Astrocyte of the spinal cord (primary cell): ENCODE measurements at regions not wholly inside any gene's neighbourhood (a gene's known extent, or its start where the extent isn't known, plus 50 kb on each side); places are given as distances from the start of the nearest gene placed in this dataset.

Experiments
- DNase-seq: peaks from one replicate; pipeline ENCODE4 v3.0.0; 2011; ENCODE audit warnings: low read depth, low spot score
- H3K4me3 ChIP-seq: 2 replicates; pipeline ENCODE4 v1.5.1; 2011; ENCODE audit warnings: low read depth, mild to moderate bottlenecking, low read length, moderate library complexity
- in situ Hi-C: cut with HindIII; loops from 2 replicates; pipeline ENCODE4 v1.10.0; 2017; ENCODE audit warnings: low sequenced_read_pairs
- TF ChIP-seq, protein P1 (sequence below): IDR thresholded peaks from 2 replicates; pipeline ENCODE4 v1.5.1; 2012; ENCODE audit warnings: low read depth, mild to moderate bottlenecking, low read length, inconsistent platforms

DNA sequence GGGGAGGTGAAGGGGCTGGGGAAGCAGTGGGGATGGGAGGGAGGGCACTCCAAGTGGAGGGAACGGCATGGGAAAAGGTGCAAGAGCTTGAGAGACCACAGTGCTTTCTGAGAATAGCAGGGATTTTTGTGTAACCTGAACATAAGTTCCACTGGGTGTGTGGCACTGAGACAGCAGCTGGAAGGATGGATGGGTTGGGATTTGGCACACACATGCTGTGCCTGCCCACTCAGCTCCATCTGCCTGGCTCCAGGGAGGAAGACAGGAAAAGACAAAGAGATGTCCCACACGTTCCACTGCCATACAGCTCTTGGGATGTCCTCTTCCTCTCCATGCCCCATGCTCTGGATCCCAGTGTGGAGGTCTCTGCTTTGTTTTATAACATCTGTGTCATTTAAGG lies 114.1 kb upstream of the TEX51 start:
- in situ Hi-C loops, result no loop called here
- TF ChIP-seq, protein P1, sequence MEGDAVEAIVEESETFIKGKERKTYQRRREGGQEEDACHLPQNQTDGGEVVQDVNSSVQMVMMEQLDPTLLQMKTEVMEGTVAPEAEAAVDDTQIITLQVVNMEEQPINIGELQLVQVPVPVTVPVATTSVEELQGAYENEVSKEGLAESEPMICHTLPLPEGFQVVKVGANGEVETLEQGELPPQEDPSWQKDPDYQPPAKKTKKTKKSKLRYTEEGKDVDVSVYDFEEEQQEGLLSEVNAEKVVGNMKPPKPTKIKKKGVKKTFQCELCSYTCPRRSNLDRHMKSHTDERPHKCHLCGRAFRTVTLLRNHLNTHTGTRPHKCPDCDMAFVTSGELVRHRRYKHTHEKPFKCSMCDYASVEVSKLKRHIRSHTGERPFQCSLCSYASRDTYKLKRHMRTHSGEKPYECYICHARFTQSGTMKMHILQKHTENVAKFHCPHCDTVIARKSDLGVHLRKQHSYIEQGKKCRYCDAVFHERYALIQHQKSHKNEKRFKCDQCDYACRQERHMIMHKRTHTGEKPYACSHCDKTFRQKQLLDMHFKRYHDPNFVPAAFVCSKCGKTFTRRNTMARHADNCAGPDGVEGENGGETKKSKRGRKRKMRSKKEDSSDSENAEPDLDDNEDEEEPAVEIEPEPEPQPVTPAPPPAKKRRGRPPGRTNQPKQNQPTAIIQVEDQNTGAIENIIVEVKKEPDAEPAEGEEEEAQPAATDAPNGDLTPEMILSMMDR, result no peak
- no peak overlapping the region for H3K4me3 ChIP-seq
- DNase-seq, result no peak

DNA sequence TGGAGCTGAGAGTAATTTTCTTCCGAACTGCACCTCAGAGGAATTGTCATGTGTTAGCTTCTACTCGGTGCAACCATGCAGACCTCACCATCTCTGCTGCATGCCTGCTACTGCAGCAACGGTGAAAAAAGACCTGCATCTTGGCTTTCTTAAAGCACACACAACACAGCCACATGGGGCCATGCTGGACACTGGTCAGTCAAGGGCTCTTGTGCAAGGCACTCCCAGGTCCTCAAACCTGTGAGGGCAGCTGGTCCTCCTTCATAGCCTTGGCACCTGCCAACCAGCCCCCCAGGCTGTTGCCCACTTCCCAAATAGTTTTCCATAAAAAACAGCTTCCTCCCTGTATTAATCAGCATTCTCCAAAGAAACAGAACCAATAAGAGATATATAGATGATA lies 113.5 kb upstream of the TEX51 start:
- no peak for DNase-seq
- TF ChIP-seq, protein P1, result no peak
- no peak overlapping the region for H3K4me3 ChIP-seq
- in situ Hi-C loops, result no loop called here

DNA sequence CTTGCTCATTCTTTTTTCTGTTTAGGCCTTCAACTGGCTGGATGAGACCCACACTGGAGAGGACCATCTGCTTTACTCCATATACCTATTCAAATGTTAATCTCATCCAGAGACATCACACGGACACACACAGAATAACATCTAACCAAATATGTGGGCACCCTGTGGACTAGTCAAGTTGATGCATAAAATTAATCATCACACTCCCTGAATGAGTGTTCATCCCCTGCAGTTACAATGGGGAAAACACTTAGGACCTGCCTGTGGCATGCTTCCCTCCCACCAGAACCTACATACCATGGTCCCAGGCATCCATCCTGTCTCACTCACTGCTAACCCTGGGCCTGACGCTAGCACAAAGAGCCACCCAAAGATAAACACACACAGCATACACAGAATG lies 112.8 kb upstream of the TEX51 start:
- no peak overlapping the region for H3K4me3 ChIP-seq
- TF ChIP-seq, protein P1, result no peak
- in situ Hi-C loops, result no loop called here
- DNase-seq, result no peak

DNA sequence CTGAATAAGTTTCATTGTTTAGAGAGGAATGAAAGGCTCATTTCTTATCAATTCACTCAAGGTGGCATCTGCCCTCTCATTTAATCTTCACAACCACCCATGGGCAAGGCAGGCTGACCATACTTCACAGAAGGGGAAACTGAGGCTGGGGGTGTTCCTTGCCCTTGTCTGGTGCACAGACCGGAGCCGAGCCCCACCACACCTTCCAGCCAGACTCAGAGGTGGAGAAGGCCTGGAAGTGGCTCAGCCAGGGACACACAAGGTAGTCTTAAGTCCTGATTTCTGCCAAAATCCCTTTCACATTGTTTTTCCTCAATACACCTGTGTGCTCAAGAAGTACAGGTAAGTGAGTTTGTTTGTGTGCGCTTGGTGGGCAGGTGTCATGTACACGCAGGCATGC lies 111.9 kb upstream of the TEX51 start:
- H3K4me3 ChIP-seq, result no peak overlapping the region
- in situ Hi-C loops, result no loop called here
- DNase-seq, result no peak
- TF ChIP-seq, protein P1, result no peak

DNA sequence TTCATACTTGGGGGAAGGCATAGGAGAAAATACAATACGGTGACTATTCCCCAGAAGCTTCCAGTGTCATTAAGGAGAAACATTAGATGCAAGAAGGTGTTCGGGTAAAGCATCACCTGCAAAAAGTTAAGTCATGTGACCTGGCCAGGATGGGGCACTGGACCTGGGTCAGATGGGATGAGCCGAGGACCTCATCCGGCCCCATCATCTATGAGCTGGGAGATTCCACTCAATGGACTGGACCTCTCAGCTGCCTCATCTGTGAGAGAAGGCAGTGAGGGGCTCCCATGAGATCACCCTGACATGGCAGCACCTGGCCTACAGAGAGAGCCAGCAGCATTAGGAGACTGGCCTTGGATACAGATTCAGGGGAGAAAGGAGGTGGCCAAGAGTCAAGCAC lies 111.4 kb upstream of the TEX51 start:
- TF ChIP-seq, protein P1, result no peak
- in situ Hi-C loops, result no loop called here
- no peak overlapping the region for H3K4me3 ChIP-seq
- no peak for DNase-seq

DNA sequence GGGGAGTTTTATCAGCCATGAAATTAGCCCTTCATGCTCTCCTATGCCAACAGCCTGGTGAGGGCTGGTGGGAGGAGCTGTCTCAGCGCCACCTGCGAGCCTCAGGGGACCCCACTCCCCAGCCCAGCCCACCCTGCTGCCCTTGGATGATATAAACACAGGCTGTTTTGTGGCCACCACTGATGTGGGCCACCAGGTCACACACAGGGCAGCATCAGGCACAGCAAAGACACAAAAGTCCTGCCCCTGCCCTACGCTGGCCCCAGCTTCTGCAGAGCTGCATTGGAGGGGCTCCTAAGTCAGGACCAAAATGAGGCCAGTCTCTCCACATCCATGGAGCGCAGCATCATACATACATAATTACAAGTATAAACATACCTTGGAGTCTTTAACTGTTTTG lies 110.6 kb upstream of the TEX51 start:
- in situ Hi-C loops, result no loop called here
- no peak for DNase-seq
- no peak overlapping the region for H3K4me3 ChIP-seq
- TF ChIP-seq, protein P1, result no peak

DNA sequence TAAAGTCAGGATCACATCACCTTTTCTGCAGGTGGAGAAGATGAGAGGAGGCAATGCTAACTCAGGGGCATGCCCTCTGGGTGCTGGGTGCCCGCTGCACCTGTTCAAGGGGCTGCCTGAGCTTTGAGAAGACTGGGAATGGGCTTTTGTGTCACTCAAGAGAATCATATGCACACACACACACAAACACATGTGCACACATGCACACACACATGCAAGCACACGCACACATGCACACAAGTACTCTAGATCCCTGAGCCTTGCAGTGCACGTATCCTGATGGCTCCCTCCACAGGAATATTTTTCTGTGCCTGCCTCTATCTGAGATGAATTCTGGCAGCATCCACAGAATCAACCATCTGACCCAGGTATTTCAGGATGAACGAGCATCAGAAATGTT lies 110.0 kb upstream of the TEX51 start:
- no peak overlapping the region for H3K4me3 ChIP-seq
- DNase-seq, result no peak
- in situ Hi-C loops, result no loop called here

More for the DNA sequence above, 110.0 kb upstream of the TEX51 start:
- TF ChIP-seq, protein P1, result no peak
